Astrocyte (in vitro differentiated cells and primary cell): ENCODE measurements at regions not wholly inside any gene's neighbourhood (a gene's known extent, or its start where the extent isn't known, plus 50 kb on each side); places are given as distances from the start of the nearest gene placed in this dataset.

ENCODE experiments used
- DNase-seq: peaks from one replicate; pipeline ENCODE4 v3.0.0-alpha.2; 2010; ENCODE audit warnings: low read depth
- FAIRE-seq: peaks from 2 replicates; lab custom pipeline; 2011; peaks lifted over from hg19 to GRCh38; lab: Jason Lieb, UNC
- H2AFZ ChIP-seq: 2 replicates; pipeline ENCODE4 v1.6.0; 2012; ENCODE audit warnings: low read depth, low read length, inconsistent platforms
- H3K27ac ChIP-seq: 2 replicates; pipeline ENCODE4 v1.5.1; 2011; ENCODE audit warnings: low read depth, low read length, inconsistent platforms
- H3K27me3 ChIP-seq: 2 replicates; pipeline ENCODE4 v1.6.0; 2011; ENCODE audit warnings: low read length, inconsistent platforms; ENCODE audit not compliant: insufficient read depth
- H3K36me3 ChIP-seq: 2 replicates; pipeline ENCODE4 v1.5.1; 2011; ENCODE audit warnings: low read length, inconsistent platforms; ENCODE audit not compliant: insufficient read depth
- H3K4me1 ChIP-seq: 2 replicates; pipeline ENCODE4 v1.5.1; 2011; ENCODE audit warnings: low read length, inconsistent platforms; ENCODE audit not compliant: insufficient read depth
- H3K4me2 ChIP-seq: 2 replicates; pipeline ENCODE4 v1.6.0; 2012; ENCODE audit warnings: low read length, inconsistent platforms
- H3K4me3 ChIP-seq: 2 replicates; pipeline ENCODE4 v1.5.1; 2011; ENCODE audit warnings: low read depth, mild to moderate bottlenecking, low read length, inconsistent platforms; ENCODE audit not compliant: insufficient read depth
- H3K79me2 ChIP-seq: 2 replicates; pipeline ENCODE4 v1.6.0; 2012; ENCODE audit warnings: mild to moderate bottlenecking, low read length, inconsistent platforms; ENCODE audit not compliant: insufficient read depth
- H3K9ac ChIP-seq: 2 replicates; pipeline ENCODE4 v1.6.0; 2012; ENCODE audit warnings: mild to moderate bottlenecking, low read length, inconsistent platforms
- H3K9me3 ChIP-seq: 2 replicates; pipeline ENCODE4 v1.5.1; 2012; ENCODE audit warnings: low read depth, mild to moderate bottlenecking, low read length, inconsistent platforms; ENCODE audit not compliant: insufficient read depth
- H4K20me1 ChIP-seq: 2 replicates; pipeline ENCODE4 v1.6.0; 2012; ENCODE audit warnings: low read length, inconsistent platforms; ENCODE audit not compliant: insufficient read depth
- H3K27ac Mint-ChIP-seq: one replicate; pipeline ENCODE4 v1.8.0; 2021; ENCODE audit warnings: mild to moderate bottlenecking, mixed read lengths; ENCODE audit not compliant: unreplicated experiment
- H3K27me3 Mint-ChIP-seq: one replicate; pipeline ENCODE4 v1.8.0; 2021; ENCODE audit warnings: low read depth, mixed read lengths; ENCODE audit not compliant: unreplicated experiment
- H3K36me3 Mint-ChIP-seq: one replicate; pipeline ENCODE4 v1.8.0; 2021; ENCODE audit warnings: low read depth, mixed read lengths; ENCODE audit not compliant: unreplicated experiment
- H3K4me1 Mint-ChIP-seq: one replicate; pipeline ENCODE4 v1.8.0; 2021; ENCODE audit warnings: low read depth, mixed read lengths; ENCODE audit not compliant: unreplicated experiment
- H3K4me3 Mint-ChIP-seq: one replicate; pipeline ENCODE4 v1.8.0; 2021; ENCODE audit warnings: mild to moderate bottlenecking, moderate library complexity, mixed read lengths; ENCODE audit not compliant: unreplicated experiment
- H3K9me3 Mint-ChIP-seq: one replicate; pipeline ENCODE4 v1.8.0; 2021; ENCODE audit warnings: mild to moderate bottlenecking, mixed read lengths; ENCODE audit not compliant: unreplicated experiment
- CTCF ChIP-seq: IDR thresholded peaks from 2 replicates; pipeline ENCODE4 v1.5.1; 2011; ENCODE audit warnings: low read depth, mild to moderate bottlenecking, inconsistent platforms, low read length, moderate library complexity; ENCODE audit not compliant: insufficient read depth
- EZH2 ChIP-seq: IDR thresholded peaks from 2 replicates; pipeline ENCODE4 v1.6.1; 2012; ENCODE audit warnings: mild to moderate bottlenecking, low read length, inconsistent platforms; ENCODE audit not compliant: insufficient read depth

DNA sequence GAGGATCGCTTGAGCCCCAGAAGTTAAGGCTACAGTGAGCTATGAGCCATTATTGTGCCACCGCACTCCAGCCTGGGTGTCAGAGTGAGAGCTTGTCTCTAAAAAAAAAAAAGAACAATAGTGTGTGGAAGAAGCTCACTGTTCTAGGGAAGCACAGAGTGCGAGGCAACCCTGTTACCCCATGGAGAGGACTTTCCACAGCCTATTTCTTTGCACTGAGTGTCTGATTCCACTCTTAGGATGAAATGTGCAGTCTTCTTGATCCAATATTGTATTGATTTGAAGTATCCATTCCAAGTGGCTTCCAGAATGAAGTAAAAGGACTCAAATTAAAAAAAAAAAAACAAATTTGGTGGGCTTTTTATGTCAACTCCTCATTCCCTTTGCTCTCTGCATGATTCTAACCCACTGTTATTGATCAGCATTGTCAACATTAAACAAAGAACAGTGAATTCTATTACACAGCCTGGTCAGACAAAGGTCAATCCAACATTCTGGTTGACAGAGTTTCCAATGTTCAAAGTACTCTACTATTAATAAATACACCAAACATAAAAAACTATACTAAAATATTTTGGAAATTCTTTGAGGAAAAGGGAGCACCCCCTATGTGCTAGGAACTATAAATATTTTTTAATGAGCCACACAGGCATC lies 150.2 kb upstream of the PTPRG start:
- no peaks in the 10 kb centered on the region for H3K36me3 Mint-ChIP-seq
- H3K27ac Mint-ChIP-seq: no peak overlapping the region

DNA sequence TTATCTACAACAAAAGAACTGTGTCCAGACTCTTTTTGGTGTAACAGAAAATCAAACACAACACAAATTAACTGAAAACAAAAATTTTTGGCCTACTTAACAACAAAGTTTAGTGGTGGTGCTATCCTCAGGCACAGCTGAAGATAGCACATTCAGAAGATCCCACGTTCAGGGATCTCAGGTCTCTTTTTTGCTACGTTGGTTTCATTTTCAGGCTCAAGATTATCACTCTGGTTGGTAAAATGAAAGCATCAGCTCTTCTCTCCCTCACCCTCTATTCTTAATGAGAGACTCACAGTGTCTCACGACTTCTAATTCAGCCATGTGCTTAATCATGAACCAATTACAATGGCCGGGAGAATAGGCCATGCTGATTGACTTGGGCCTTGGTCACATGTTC lies 146.9 kb upstream of the PTPRG start:
- no peak for FAIRE-seq

More for the DNA sequence above, 150.2 kb upstream of the PTPRG start:
- no peak for TF ChIP-seq CTCF
- TF ChIP-seq EZH2: no peak
- DNase-seq (no peak), FAIRE-seq (no peak)
- Histone ChIP-seq H3K79me2 (no peaks in the 10 kb centered on the region), H2AFZ (no peak overlapping the region), H3K4me2 (no peak overlapping the region), H3K27ac (no peak overlapping the region), H3K9ac (no peak overlapping the region), H3K36me3 (no peaks in the 10 kb centered on the region), H3K27me3 (peaks cover 2% of the 10 kb centered on the region), H3K9me3 (no peaks in the 10 kb centered on the region), H3K4me1 (no peaks in the 10 kb centered on the region), H3K4me3 (no peak overlapping the region), H4K20me1 (no peaks in the 10 kb centered on the region)
- no peaks in the 10 kb centered on the region for H3K4me1 Mint-ChIP-seq
- H3K9me3 Mint-ChIP-seq: no peaks in the 10 kb centered on the region
- no peak overlapping the region for H3K4me3 Mint-ChIP-seq
- no peaks in the 10 kb centered on the region for H3K27me3 Mint-ChIP-seq

More for the DNA sequence above, 146.9 kb upstream of the PTPRG start:
- no peak overlapping the region for H2AFZ ChIP-seq
- Mint-ChIP-seq H3K36me3 (no peaks in the 10 kb centered on the region), H3K4me1 (no peaks in the 10 kb centered on the region), H3K27me3 (no peaks in the 10 kb centered on the region), H3K9me3 (no peaks in the 10 kb centered on the region), H3K27ac (no peak overlapping the region), H3K4me3 (no peak overlapping the region)
- no peaks in the 10 kb centered on the region for H3K79me2 ChIP-seq
- no peaks in the 10 kb centered on the region for H3K9me3 ChIP-seq
- DNase-seq: no peak
- no peak overlapping the region for H3K27ac ChIP-seq
- H3K36me3 ChIP-seq: no peaks in the 10 kb centered on the region
- H3K9ac ChIP-seq: no peak overlapping the region
- no peak overlapping the region for H3K4me3 ChIP-seq
- TF ChIP-seq EZH2 (no peak), CTCF (no peak)
- H3K4me1 ChIP-seq: no peaks in the 10 kb centered on the region
- no peaks in the 10 kb centered on the region for H3K27me3 ChIP-seq
- H3K4me2 ChIP-seq: no peak overlapping the region
- no peaks in the 10 kb centered on the region for H4K20me1 ChIP-seq
